ENCODE measurements at regions not wholly inside any gene's neighbourhood (a gene's known extent, or its start where the extent isn't known, plus 50 kb on each side); places are given as distances from the start of the nearest gene placed in this dataset.

- Histone ChIP-seq H3K4me3 (replicated peaks in 1 of 3; ENCODE audit: low read depth in 2 of 3, low read length in 3 of 3) (no peak overlapping the region), H3K27me3 (ENCODE audit: control insufficient read depth in 2 of 2, insufficient read depth in 2 of 2, low read length in 2 of 2) (no peaks in the 10 kb centered on the region), H3K9ac (ENCODE audit: insufficient read depth, low read length, poor library complexity, severe bottlenecking) (no peak overlapping the region), H3K27ac (ENCODE audit: low read depth in 1 of 2, low read length in 2 of 2) (no peak overlapping the region), H3K9me3 (replicated peaks in 1 of 2; ENCODE audit: control insufficient read depth in 1 of 2, insufficient read depth in 1 of 2, low read length in 2 of 2) (no peaks in the 10 kb centered on the region), H3K4me1 (ENCODE audit: control insufficient read depth in 1 of 2, insufficient read depth in 2 of 2, low read length in 2 of 2) (no peaks in the 10 kb centered on the region), H3K36me3 (replicated peaks in 1 of 2; ENCODE audit: control insufficient read depth in 1 of 2, insufficient read depth in 2 of 2, low read length in 2 of 2) (no peaks in the 10 kb centered on the region), H3K4me2 (replicated peaks; ENCODE audit: extremely low read depth, low read length, poor library complexity, severe bottlenecking) (no peak overlapping the region), H3K79me2 (ENCODE audit: insufficient read depth, low read length) (no peaks in the 10 kb centered on the region), H4K20me1 (ENCODE audit: insufficient read depth, low read length) (no peaks in the 10 kb centered on the region), H2AFZ (ENCODE audit: insufficient read depth, low read depth, low read length, poor library complexity, severe bottlenecking) (no peak overlapping the region)
- Mint-ChIP-seq H3K27me3 (ENCODE audit: low read depth in 3 of 3) (no peaks in the 10 kb centered on the region), H3K27ac (no peak overlapping the region), H3K36me3 (no peaks in the 10 kb centered on the region), H3K4me1 (no peaks in the 10 kb centered on the region), H3K9me3 (peaks cover 0 to 4% (median 0%) of the 10 kb centered on the region in 7 donors), H3K4me3 (no peak overlapping the region)
- DNase-seq: no peak
- no peak for TF ChIP-seq CTCF (IDR thresholded peaks at IDR 0.05)
- no CpG with 5 or more reads among the region's 2 CpGs for WGBS (ENCODE audit: insufficient coverage)
- intact Hi-C loops (cut with micrococcal nuclease): no loop called here
These were observed 228.9 kb upstream of the DEFB112 start for GRCh38 chr6:50278663-50279062.

- no peaks in the 10 kb centered on the region for H3K4me1 Mint-ChIP-seq
- no CpG with 5 or more reads among the region's 2 CpGs for WGBS (ENCODE audit: insufficient coverage)
- H3K79me2 ChIP-seq (ENCODE audit: insufficient read depth, low read length): no peaks in the 10 kb centered on the region
- no peaks in the 10 kb centered on the region for H3K27me3 ChIP-seq (ENCODE audit: control insufficient read depth in 2 of 2, insufficient read depth in 2 of 2, low read length in 2 of 2)
- TF ChIP-seq CTCF (IDR thresholded peaks at IDR 0.05): no peak
- H3K27ac Mint-ChIP-seq: no peak overlapping the region
- intact Hi-C loops (cut with micrococcal nuclease): no loop called here
- no peak overlapping the region for H3K4me3 Mint-ChIP-seq
- H3K4me1 ChIP-seq (ENCODE audit: control insufficient read depth in 1 of 2, insufficient read depth in 2 of 2, low read length in 2 of 2): no peaks in the 10 kb centered on the region
- H3K36me3 ChIP-seq (replicated peaks in 1 of 2; ENCODE audit: control insufficient read depth in 1 of 2, insufficient read depth in 2 of 2, low read length in 2 of 2): no peaks in the 10 kb centered on the region
- no peaks in the 10 kb centered on the region for H3K9me3 ChIP-seq (replicated peaks in 1 of 2; ENCODE audit: control insufficient read depth in 1 of 2, insufficient read depth in 1 of 2, low read length in 2 of 2)
- no peak overlapping the region for H3K4me2 ChIP-seq (replicated peaks; ENCODE audit: extremely low read depth, low read length, poor library complexity, severe bottlenecking)
- no peaks in the 10 kb centered on the region for H3K36me3 Mint-ChIP-seq
- no peak for DNase-seq
- H4K20me1 ChIP-seq (ENCODE audit: insufficient read depth, low read length): no peaks in the 10 kb centered on the region
- H2AFZ ChIP-seq (ENCODE audit: insufficient read depth, low read depth, low read length, poor library complexity, severe bottlenecking): no peak overlapping the region
- no peaks in the 10 kb centered on the region for H3K27me3 Mint-ChIP-seq (ENCODE audit: low read depth in 3 of 3)
- H3K27ac ChIP-seq (ENCODE audit: low read depth in 1 of 2, low read length in 2 of 2): no peak overlapping the region
- H3K4me3 ChIP-seq (replicated peaks in 1 of 3; ENCODE audit: low read depth in 2 of 3, low read length in 3 of 3): no peak overlapping the region
- no peak overlapping the region for H3K9ac ChIP-seq (ENCODE audit: insufficient read depth, low read length, poor library complexity, severe bottlenecking)
- H3K9me3 Mint-ChIP-seq: peaks cover 0 to 3% (median 0%) of the 10 kb centered on the region in 7 donors
These were observed 236.0 kb upstream of the DEFB112 start for GRCh38 chr6:50285735-50286134.
